ENCODE measurements at regions not wholly inside any gene's neighbourhood (a gene's known extent, or its start where the extent isn't known, plus 50 kb on each side); places are given as distances from the start of the nearest gene placed in this dataset.

GRCh38 chr16:79994418-79994817, 393.9 kb upstream of the MAF start:
- TF ChIP-seq POLR2A (IDR thresholded peaks at IDR 0.05) (no peak), CTCF (IDR thresholded peaks at IDR 0.05) (no peak)
